KG1 (cell line): ENCODE measurements at regions not wholly inside any gene's neighbourhood (a gene's known extent, or its start where the extent isn't known, plus 50 kb on each side); places are given as distances from the start of the nearest gene placed in this dataset.

ENCODE experiments used
- DNase-seq: peaks from one replicate; lab custom pipeline; 2025; lab: John Stamatoyannopoulos, UW

DNA sequence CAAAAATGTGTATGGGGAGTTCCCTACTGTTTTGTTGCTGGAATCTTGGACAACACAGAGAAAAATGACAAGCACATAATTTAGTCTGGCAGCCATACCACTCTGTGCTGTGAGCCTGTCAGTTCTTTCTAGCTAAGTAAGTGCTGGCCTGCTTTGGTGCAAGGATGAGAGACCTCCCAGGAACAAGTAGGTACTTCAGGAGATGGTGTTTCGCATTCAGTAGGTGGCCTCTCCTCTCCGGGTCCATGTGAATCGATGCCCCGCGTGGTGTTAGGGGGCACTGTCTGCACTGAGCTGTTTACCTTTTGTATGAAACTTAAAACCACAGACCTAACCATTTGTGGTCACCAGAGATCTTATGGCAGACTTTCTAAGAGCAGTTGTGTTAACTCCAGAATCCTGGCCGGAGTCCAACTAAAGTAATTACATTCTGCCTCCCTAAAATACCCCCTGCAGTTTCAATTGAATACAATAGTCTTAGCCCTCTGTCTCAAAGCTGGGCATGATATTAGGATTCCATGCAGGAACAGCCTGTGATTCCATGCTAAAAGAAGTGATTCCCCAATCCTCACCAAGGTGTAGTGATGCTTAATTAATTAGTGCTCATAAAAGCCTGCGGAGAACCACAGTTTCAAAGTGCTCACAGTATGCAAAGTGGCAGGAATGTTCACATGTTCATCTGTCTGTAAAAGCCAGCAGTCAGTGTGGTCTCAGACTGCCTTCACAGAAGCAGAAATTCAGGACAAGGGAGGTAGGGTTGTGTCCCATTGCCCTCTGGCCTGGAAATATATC lies 64.2 kb downstream of the LLPH start:
- DNase-seq = peak; percentile 36

GRCh38 chr12:66065641-66066136 lies 64.9 kb downstream of the LLPH start:
- DNase-seq = no peak

DNA sequence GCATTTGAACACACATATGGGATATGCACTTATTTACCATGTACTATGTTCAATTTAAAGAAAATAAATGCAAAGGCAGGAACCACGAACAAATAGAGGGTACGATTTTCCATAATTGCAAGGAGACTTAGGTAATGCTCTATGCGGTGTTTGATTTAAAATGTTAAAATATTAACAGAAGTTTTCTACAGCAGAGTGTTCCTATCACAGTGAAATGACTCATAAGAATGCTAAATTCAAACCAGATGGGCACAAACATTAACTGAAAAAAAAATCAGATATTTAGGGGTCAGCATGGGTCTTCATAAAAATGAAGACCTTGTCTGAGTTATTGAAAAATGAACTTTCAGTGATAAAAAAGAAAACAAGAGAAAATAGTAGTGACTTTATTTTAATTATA lies 65.4 kb downstream of the LLPH start:
- no peak for DNase-seq

GRCh38 chr12:66063916-66064315 lies 66.6 kb downstream of the LLPH start:
- DNase-seq = no peak

GRCh38 chr12:66062290-66062625 lies 68.3 kb downstream of the LLPH start:
- DNase-seq = no peak

- DNase-seq = no peak
Measured at GRCh38 chr12:66061557-66062289, 68.8 kb downstream of the LLPH start.

DNA sequence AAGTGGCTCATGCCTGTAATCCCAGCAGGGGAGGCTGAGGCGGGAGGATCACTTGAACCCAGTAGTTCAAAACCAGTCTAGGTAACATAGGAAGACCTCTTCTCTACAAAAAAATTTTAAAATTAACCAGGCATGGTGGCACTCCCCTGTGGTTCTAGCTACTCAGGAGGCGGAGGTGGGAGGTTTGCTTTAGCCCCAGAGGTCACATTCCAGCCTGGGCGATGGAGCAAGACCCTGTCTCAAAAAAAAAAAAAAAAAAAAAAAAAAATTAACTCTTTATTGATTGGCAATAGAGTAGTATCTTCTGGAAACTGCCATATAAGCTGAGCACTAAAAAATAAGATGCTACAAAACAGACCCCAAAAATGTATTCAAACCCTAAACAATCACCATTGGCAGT lies 69.5 kb downstream of the LLPH start:
- no peak for DNase-seq

GRCh38 chr12:66060163-66060907 lies 70.2 kb downstream of the LLPH start:
- DNase-seq = no peak

- no peak for DNase-seq
Measured at GRCh38 chr12:66059666-66060065, 70.9 kb downstream of the LLPH start.

DNA sequence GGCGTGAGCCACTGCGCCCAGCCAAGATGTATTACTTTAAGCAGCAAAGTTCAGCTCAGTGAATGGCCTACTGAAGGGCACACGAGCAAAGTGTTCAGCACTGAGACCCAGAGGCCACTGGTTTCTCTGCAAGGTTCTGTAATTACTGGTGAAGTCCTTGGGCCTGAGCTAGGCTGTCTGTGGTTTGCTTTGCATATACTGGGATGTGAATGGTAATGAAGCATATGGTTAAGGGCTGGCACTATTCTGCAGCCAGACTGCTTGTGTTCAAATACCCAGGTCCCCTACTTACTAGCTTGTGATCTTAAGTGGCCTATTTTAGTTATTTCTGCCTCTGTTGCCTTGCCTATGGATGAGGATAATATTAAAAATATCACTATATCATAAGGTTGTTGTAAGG lies 72.0 kb downstream of the LLPH start:
- DNase-seq = no peak

GRCh38 chr12:66055837-66056319 lies 74.7 kb downstream of the LLPH start:
- DNase-seq = no peak

DNA sequence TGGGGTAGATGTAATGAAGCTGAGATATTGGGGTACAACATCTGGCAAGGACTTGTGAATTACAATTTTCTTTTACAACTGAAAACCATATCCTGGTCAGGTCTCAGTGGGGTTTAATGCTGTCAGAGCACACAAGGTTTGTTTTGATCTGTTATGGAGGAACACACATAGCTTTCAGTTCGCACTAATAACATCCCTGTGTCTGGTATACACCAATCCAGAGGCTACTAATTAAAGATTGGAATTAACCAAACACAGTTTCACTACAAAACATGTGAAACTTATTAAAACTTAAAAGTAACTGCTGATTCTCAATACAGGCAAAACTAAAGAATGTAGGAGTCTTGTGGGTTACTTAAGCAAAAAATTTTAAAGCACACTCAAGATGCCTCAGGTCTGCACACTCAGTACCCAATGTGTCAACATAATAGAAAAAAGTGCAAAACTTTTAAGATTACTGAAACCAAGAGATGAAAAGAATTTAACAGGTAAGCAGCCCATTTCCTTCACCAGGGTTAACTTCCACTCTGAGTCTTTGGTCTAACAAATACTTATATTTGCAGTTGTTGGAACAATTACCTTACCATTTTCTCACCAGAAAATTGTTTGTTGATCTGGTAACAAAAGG lies 77.4 kb downstream of the LLPH start:
- no peak for DNase-seq

- DNase-seq = no peak
Measured at GRCh38 chr12:66051361-66051760, 79.2 kb downstream of the LLPH start.

- no peak for DNase-seq
Measured at GRCh38 chr12:66050610-66051009, 79.9 kb downstream of the LLPH start.

GRCh38 chr12:66050283-66050576 lies 80.3 kb downstream of the LLPH start:
- no peak for DNase-seq

DNA sequence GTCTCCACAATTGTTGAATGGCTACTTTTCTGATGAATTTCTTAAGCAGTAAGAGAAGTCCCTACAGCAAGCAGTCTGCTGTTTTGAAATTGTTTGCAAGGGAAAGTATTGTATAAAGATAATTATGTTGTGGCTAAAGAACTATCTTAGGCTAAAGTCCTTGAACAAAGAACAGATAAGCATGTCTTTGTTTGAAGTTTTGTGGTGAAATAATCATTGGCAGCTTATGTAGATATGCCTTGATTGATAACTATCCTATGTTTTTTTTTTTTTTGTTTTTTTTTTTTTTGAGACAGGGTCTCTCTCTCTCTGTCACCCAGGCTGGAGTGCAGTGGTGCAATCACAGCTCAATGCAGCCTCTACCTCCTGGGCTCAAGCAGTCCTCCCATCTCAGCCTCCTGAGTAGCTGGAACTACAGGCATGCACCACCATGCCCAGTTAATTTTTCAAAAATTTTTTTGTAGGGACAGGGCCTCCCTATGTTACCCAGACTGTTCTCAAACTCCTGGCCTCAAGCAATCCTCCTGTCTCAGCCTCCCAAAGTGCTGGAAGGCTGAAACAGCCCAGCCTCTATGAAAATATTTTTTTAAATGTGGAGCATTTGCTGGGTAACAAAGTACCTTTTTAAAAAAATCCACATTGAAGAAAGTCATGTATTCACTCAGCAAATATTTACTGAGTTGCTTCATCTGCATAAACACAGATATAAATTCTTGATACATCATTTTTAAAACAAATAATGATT lies 80.8 kb downstream of the LLPH start:
- no peak for DNase-seq

GRCh38 chr12:66048835-66049537 lies 81.6 kb downstream of the LLPH start:
- no peak for DNase-seq

- no peak for DNase-seq
Measured at GRCh38 chr12:66048218-66048834, 82.2 kb downstream of the LLPH start.

- no peak for DNase-seq
Measured at GRCh38 chr12:66047411-66048021, 83.0 kb downstream of the LLPH start.

DNA sequence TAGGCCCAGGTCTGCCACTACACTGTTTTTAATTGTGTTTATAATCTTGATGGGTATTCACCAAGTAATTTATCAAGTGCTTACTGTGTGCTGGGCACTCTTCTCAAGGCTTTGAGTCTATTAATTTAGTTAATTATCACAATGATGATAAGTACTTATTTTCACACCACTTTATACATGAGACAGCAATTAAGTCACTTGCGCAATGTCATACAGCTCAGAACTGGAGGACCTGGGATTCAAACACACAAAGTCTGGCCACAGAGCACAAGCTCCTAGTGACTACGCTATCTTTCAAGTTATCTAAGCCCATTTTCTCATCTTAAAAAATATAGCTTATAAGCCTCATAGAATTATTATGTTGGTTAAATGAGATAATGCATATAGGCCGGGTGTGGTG lies 85.0 kb downstream of the LLPH start:
- DNase-seq = no peak
